ENCODE measurements at regions not wholly inside any gene's neighbourhood (a gene's known extent, or its start where the extent isn't known, plus 50 kb on each side); places are given as distances from the start of the nearest gene placed in this dataset.

DNA sequence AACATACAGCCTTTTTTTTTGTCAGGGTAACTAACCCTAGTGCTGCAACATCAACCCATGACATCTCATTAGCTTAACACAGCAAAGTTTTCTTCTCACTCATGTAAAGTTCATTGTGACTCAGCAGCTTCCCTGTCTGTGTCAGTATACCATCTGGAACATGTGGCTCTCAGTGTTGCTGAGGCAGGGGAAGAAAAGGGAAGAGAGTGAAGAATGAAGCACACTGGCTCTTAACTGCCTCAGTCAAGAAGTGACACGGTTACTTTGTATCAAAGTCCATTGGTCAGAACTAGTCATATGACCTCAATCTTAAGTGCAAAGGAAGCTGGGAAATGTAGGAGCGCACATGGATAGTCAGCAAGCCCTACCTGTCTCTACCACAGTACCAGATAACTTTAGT lies 185.0 kb upstream of the ELL2 start:
- DNase-seq (ENCODE audit: low read depth in 1 of 2, low spot score in 1 of 2) (peak in 1 of 2 experiments; percentile 52), ATAC-seq (peak in 1 of 2 experiments; percentile 44; a peak in 2 of 6 replicates), FAIRE-seq (peak; percentile 61)
- CTCF ChIA-PET: interaction anchor here (0.6 to 1.5 kb wide), 2 partner anchors 11 to 184 kb away, joined by 3 read pairs; no protein-coding TSS in a partner anchor
- Histone ChIP-seq H3K27ac (peak overlapping the region; percentile 41 to 68; a peak in 4 of 6 replicates), H3K4me1 (peaks cover 36% of the 10 kb centered on the region), H3K4me2 (0 out of 3 replicates have a peak overlapping the region, but pooled peaks have one; percentile 15), H3K9me3 (no peaks in the 10 kb centered on the region), H3K4me3 (no peak overlapping the region)
- POLR2A ChIA-PET: no interaction called here
- TF ChIP-seq CBX2 (IDR thresholded peaks at IDR 0.05; ENCODE audit: borderline replicate concordance, low read depth): no peak
- TF ChIP-seq FOSL2 (IDR thresholded peaks at IDR 0.05): 0 out of 2 replicates have a peak, but pooled peaks have one; percentile 5
- TF ChIP-seq FOSL2 (CRISPR knock-in tag; IDR thresholded peaks at IDR 0.05): no peak
- TF ChIP-seq, protein P1, sequence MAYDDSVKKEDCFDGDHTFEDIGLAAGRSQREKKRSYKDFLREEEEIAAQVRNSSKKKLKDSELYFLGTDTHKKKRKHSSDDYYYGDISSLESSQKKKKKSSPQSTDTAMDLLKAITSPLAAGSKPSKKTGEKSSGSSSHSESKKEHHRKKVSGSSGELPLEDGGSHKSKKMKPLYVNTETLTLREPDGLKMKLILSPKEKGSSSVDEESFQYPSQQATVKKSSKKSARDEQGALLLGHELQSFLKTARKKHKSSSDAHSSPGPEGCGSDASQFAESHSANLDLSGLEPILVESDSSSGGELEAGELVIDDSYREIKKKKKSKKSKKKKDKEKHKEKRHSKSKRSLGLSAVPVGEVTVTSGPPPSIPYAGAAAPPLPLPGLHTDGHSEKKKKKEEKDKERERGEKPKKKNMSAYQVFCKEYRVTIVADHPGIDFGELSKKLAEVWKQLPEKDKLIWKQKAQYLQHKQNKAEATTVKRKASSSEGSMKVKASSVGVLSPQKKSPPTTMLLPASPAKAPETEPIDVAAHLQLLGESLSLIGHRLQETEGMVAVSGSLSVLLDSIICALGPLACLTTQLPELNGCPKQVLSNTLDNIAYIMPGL (CRISPR knock-in tag; IDR thresholded peaks at IDR 0.05; ENCODE audit: borderline replicate concordance): no peak
- TF ChIP-seq MAZ (IDR thresholded peaks at IDR 0.05; ENCODE audit: borderline replicate concordance, low read depth, low read length): no peak
- no peak for TF ChIP-seq RCOR1 (IDR thresholded peaks at IDR 0.05; ENCODE audit: low read depth, low read length)
- 0 out of 2 replicates have a peak, but pooled peaks have one; percentile 27 for TF ChIP-seq ZNF302 (CRISPR knock-in tag; IDR thresholded peaks at IDR 0.05)
- peak; percentile 41 for TF ChIP-seq MAFK (IDR thresholded peaks at IDR 0.05; ENCODE audit: partially characterized antibody)
- 70% methylated on average over 2 of the region's 2 CpGs for WGBS (ENCODE audit: missing lambda C conversion rate)

DNA sequence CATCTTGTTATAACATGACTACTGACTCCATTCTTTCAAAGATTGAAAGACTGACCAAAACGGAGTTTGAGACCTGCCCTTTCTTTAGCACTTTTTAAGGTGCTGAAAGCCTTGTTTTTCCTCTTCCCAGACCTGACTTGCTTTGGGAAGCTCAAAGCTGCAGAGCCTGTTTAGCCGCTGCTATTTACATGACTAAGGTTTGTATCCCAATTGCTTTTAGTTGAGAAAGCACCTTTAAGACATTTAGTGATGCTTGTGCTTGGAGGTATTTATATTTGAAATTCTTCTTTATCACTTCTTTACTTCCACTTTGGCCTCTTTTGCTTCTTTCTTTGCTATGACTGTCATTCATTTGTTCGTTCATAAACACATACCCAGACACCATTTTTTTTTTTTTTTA lies 182.6 kb upstream of the ELL2 start:
- ATAC-seq: no peak
- ChIA-PET CTCF (interaction anchor here (0.7 kb wide), 1 partner anchor 174 kb away, joined by 3 read pairs; no protein-coding TSS in a partner anchor), POLR2A (no interaction called here)
- no peak overlapping the region for H3K4me3 ChIP-seq
- H3K27ac ChIP-seq: no peak overlapping the region
- no peak for TF ChIP-seq SMC3 (IDR thresholded peaks at IDR 0.05)
- TF ChIP-seq HOXA7 (CRISPR knock-in tag; IDR thresholded peaks at IDR 0.05): no peak
- TF ChIP-seq KDM1A (IDR thresholded peaks at IDR 0.05; ENCODE audit: low read depth): no peak
- WGBS (ENCODE audit: missing lambda C conversion rate): 92% methylated on average over 3 of the region's 3 CpGs
- H3K4me2 ChIP-seq: no peak overlapping the region
- DNase-seq (ENCODE audit: low read depth in 1 of 2, low spot score in 1 of 2): no peak
- peaks cover 24% of the 10 kb centered on the region for H3K4me1 ChIP-seq
- no peaks in the 10 kb centered on the region for H3K9me3 ChIP-seq
- no peak for FAIRE-seq

DNA sequence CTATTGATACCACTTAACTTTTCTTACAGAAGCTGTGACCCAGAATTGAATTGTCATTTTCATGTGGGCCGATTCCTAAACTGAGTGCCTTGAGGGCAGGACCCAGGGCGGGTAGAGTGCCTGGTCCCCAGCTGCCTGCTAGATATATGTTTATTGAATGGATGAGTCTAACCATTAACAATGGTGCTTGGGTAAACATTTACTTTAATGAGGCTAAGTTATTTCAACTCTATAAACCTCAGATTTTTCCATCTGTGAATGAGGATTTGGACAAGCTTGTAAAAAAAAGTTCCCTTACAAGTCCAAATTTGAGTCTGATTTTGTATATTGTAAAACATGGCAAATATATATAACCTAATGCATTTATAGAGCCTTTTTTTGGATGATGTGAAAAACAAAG lies 181.8 kb upstream of the ELL2 start:
- H3K4me3 ChIP-seq: no peak overlapping the region
- FAIRE-seq (no peak), DNase-seq (ENCODE audit: low read depth in 1 of 2, low spot score in 1 of 2) (no peak), ATAC-seq (no peak)
- 8% methylated on average over 2 of the region's 2 CpGs for WGBS (ENCODE audit: missing lambda C conversion rate)
- POLR2A ChIA-PET: no interaction called here
- peak overlapping the region; percentile 48 for H3K4me2 ChIP-seq
- H3K4me1 ChIP-seq: peaks cover 23% of the 10 kb centered on the region
- CTCF ChIA-PET: interaction anchor here (2.7 kb wide), 1 partner anchor 47 kb away, joined by 5 read pairs; no protein-coding TSS in a partner anchor
- peak overlapping the region in 1 of 2 experiments; percentile 54; a peak in 2 of 6 replicates for H3K27ac ChIP-seq
- TF ChIP-seq, protein P2, sequence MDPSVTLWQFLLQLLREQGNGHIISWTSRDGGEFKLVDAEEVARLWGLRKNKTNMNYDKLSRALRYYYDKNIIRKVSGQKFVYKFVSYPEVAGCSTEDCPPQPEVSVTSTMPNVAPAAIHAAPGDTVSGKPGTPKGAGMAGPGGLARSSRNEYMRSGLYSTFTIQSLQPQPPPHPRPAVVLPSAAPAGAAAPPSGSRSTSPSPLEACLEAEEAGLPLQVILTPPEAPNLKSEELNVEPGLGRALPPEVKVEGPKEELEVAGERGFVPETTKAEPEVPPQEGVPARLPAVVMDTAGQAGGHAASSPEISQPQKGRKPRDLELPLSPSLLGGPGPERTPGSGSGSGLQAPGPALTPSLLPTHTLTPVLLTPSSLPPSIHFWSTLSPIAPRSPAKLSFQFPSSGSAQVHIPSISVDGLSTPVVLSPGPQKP (IDR thresholded peaks at IDR 0.05; ENCODE audit: low read depth, low read length): no peak
- peak; percentile 23; the same call in 1 of the 2 replicates for TF ChIP-seq GATA3 (IDR thresholded peaks at IDR 0.05; ENCODE audit: borderline replicate concordance)
- no peaks in the 10 kb centered on the region for H3K9me3 ChIP-seq

DNA sequence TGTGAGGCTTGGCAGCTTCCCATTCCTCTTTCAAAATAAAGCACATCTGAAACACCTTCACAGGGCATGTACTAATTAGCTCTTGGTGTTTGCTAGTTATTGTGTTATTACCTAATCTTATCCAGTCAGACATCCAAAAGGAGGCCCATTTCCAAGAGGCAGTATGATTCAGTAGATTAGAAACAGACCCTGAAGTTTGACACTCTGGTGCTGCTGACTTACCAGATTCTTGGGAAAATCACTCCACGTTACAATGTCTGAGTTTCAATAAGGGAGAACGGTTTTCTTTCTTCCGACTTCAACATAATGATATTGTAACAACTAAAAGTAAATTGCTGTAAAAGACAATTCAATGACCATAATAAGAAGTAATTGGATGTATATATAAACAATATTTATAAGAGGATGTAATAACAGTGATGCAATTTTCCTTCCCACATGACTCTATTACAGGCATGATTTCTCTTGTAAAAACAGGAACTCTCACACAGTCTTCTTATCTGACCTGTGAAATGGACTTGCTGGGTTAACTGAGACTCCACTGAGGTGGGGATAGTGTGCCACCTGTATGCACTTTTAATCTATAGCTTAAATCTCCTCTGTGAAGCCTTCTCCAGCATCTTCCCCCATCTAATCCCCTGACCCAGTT lies 181.3 kb upstream of the ELL2 start:
- DNase-seq (ENCODE audit: low read depth in 1 of 2, low spot score in 1 of 2): no peak
- FAIRE-seq: no peak
- H3K4me3 ChIP-seq: no peak overlapping the region
- ChIA-PET POLR2A (no interaction called here), CTCF (interaction anchor here (2.7 kb wide), 1 partner anchor 47 kb away, joined by 5 read pairs; no protein-coding TSS in a partner anchor)
- TF ChIP-seq ZSCAN20 (CRISPR knock-in tag; IDR thresholded peaks at IDR 0.05) (no peak), RARB (CRISPR knock-in tag; IDR thresholded peaks at IDR 0.05) (no peak), FOSL2 (IDR thresholded peaks at IDR 0.05) (no peak), FOSL2 (CRISPR knock-in tag; IDR thresholded peaks at IDR 0.05) (no peak), SMC3 (IDR thresholded peaks at IDR 0.05) (no peak), TFCP2L1 (CRISPR knock-in tag; IDR thresholded peaks at IDR 0.05) (no peak), FOXS1 (CRISPR knock-in tag; IDR thresholded peaks at IDR 0.05) (no peak), JUN (IDR thresholded peaks at IDR 0.05) (no peak)
- TF ChIP-seq, protein P3, sequence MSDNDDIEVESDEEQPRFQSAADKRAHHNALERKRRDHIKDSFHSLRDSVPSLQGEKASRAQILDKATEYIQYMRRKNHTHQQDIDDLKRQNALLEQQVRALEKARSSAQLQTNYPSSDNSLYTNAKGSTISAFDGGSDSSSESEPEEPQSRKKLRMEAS (IDR thresholded peaks at IDR 0.05): no peak
- TF ChIP-seq, protein P2 (IDR thresholded peaks at IDR 0.05; ENCODE audit: low read depth, low read length): no peak
- TF ChIP-seq, protein P4, sequence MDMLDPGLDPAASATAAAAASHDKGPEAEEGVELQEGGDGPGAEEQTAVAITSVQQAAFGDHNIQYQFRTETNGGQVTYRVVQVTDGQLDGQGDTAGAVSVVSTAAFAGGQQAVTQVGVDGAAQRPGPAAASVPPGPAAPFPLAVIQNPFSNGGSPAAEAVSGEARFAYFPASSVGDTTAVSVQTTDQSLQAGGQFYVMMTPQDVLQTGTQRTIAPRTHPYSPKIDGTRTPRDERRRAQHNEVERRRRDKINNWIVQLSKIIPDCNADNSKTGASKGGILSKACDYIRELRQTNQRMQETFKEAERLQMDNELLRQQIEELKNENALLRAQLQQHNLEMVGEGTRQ (IDR thresholded peaks at IDR 0.05): no peak
- TF ChIP-seq, protein P5, sequence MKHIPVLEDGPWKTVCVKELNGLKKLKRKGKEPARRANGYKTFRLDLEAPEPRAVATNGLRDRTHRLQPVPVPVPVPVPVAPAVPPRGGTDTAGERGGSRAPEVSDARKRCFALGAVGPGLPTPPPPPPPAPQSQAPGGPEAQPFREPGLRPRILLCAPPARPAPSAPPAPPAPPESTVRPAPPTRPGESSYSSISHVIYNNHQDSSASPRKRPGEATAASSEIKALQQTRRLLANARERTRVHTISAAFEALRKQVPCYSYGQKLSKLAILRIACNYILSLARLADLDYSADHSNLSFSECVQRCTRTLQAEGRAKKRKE (CRISPR knock-in tag; IDR thresholded peaks at IDR 0.05; ENCODE audit: low read depth): no peak
- peak overlapping the region; percentile 48 for H3K4me2 ChIP-seq
- H3K27ac ChIP-seq: peak overlapping the region in 1 of 2 experiments; percentile 54; a peak in 2 of 6 replicates
- H3K4me1 ChIP-seq: peaks cover 23% of the 10 kb centered on the region
- no peaks in the 10 kb centered on the region for H3K9me3 ChIP-seq
- WGBS (ENCODE audit: missing lambda C conversion rate): 86% methylated on average over 3 of the region's 3 CpGs
- no peak for ATAC-seq

All from A549 (cell line).